DND-41 (cell line): ENCODE measurements at regions not wholly inside any gene's neighbourhood (a gene's known extent, or its start where the extent isn't known, plus 50 kb on each side); places are given as distances from the start of the nearest gene placed in this dataset.

Source experiments
- CTCF ChIP-seq: IDR thresholded peaks from 2 replicates; pipeline ENCODE4 v1.5.1; 2012; ENCODE audit warnings: borderline replicate concordance, low read length, moderate library complexity, mild to moderate bottlenecking; ENCODE audit not compliant: poor library complexity, severe bottlenecking; ENCODE audit errors: extremely low read depth
- EZH2 ChIP-seq: IDR thresholded peaks from 3 replicates; pipeline ENCODE4 v1.6.1; 2012; ENCODE audit warnings: borderline replicate concordance, low read depth, mild to moderate bottlenecking, moderate library complexity, low read length, inconsistent platforms; ENCODE audit not compliant: severe bottlenecking

GRCh38 chr4:19508442-19508841, 743.3 kb upstream of the SLIT2 start:
- TF ChIP-seq CTCF (no peak), EZH2 (no peak)
